ENCODE measurements at regions not wholly inside any gene's neighbourhood (a gene's known extent, or its start where the extent isn't known, plus 50 kb on each side); places are given as distances from the start of the nearest gene placed in this dataset.

- Mint-ChIP-seq H3K4me1 (no peaks in the 10 kb centered on the region), H3K36me3 (no peaks in the 10 kb centered on the region), H3K4me3 (no peak overlapping the region), H3K9me3 (peaks cover 0 to 5% (median 2%) of the 10 kb centered on the region in 6 donors), H3K27me3 (ENCODE audit: low read depth in 3 of 3) (peaks cover 3 to 9% (median 5%) of the 10 kb centered on the region in 3 donors), H3K27ac (no peak overlapping the region)
- no peak for DNase-seq
Observed at GRCh38 chr2:224190936-224191270, 151.8 kb upstream of the SERPINE2 start.

GRCh38 chr2:224190234-224190935 is 151.3 kb upstream of the SERPINE2 start:
- no peak for DNase-seq
- H3K9me3 Mint-ChIP-seq: peaks cover 0 to 5% (median 2%) of the 10 kb centered on the region in 6 donors
- no peaks in the 10 kb centered on the region for H3K4me1 Mint-ChIP-seq
- H3K27me3 Mint-ChIP-seq (ENCODE audit: low read depth in 3 of 3): peaks cover 2 to 7% (median 5%) of the 10 kb centered on the region in 3 donors
- no peak overlapping the region for H3K4me3 Mint-ChIP-seq
- H3K36me3 Mint-ChIP-seq: no peaks in the 10 kb centered on the region
- no peak overlapping the region for H3K27ac Mint-ChIP-seq

GRCh38 chr2:224187220-224187619 is 148.1 kb upstream of the SERPINE2 start:
- DNase-seq: no peak
- H3K27ac Mint-ChIP-seq: no peak overlapping the region
- H3K27me3 Mint-ChIP-seq (ENCODE audit: low read depth in 3 of 3): peaks cover 0 to 8% (median 2%) of the 10 kb centered on the region in 3 donors
- no peak overlapping the region for H3K4me3 Mint-ChIP-seq
- H3K36me3 Mint-ChIP-seq: no peaks in the 10 kb centered on the region
- peaks cover 0 to 4% (median 2%) of the 10 kb centered on the region in 6 donors for H3K9me3 Mint-ChIP-seq
- H3K4me1 Mint-ChIP-seq: no peaks in the 10 kb centered on the region

- Mint-ChIP-seq H3K27ac (no peak overlapping the region), H3K36me3 (no peaks in the 10 kb centered on the region), H3K27me3 (ENCODE audit: low read depth in 3 of 3) (peaks cover 1 to 20% (median 2%) of the 10 kb centered on the region in 3 donors), H3K4me1 (no peaks in the 10 kb centered on the region), H3K9me3 (peaks cover 0 to 4% (median 2%) of the 10 kb centered on the region in 6 donors), H3K4me3 (no peak overlapping the region)
- no peak for DNase-seq
Observed at GRCh38 chr2:224185023-224185601, 146.0 kb upstream of the SERPINE2 start.

- no peak for DNase-seq
- no peaks in the 10 kb centered on the region for H3K36me3 Mint-ChIP-seq
- no peaks in the 10 kb centered on the region for H3K4me1 Mint-ChIP-seq
- H3K4me3 Mint-ChIP-seq: no peak overlapping the region
- peaks cover 2 to 22% (median 3%) of the 10 kb centered on the region in 3 donors for H3K27me3 Mint-ChIP-seq (ENCODE audit: low read depth in 3 of 3)
- no peak overlapping the region for H3K27ac Mint-ChIP-seq
- H3K9me3 Mint-ChIP-seq: peaks cover 0 to 4% (median under 1%) of the 10 kb centered on the region in 6 donors
Observed at GRCh38 chr2:224183086-224183485, 144.0 kb upstream of the SERPINE2 start.

- Mint-ChIP-seq H3K4me1 (no peaks in the 10 kb centered on the region), H3K9me3 (peaks cover 0 to 2% (median under 1%) of the 10 kb centered on the region in 6 donors), H3K36me3 (no peaks in the 10 kb centered on the region), H3K27me3 (ENCODE audit: low read depth in 3 of 3) (peaks cover 2 to 22% (median 3%) of the 10 kb centered on the region in 3 donors), H3K4me3 (no peak overlapping the region), H3K27ac (no peak overlapping the region)
- DNase-seq: no peak
Observed at GRCh38 chr2:224182498-224182897, 143.4 kb upstream of the SERPINE2 start.

GRCh38 chr2:224181534-224182155 is 142.6 kb upstream of the SERPINE2 start:
- Mint-ChIP-seq H3K9me3 (peaks cover 0 to 2% (median 0%) of the 10 kb centered on the region in 6 donors), H3K36me3 (no peaks in the 10 kb centered on the region), H3K27ac (no peak overlapping the region), H3K27me3 (ENCODE audit: low read depth in 3 of 3) (peaks cover 2 to 22% (median 5%) of the 10 kb centered on the region in 3 donors), H3K4me1 (no peaks in the 10 kb centered on the region), H3K4me3 (no peak overlapping the region)
- DNase-seq: no peak

- no peaks in the 10 kb centered on the region for H3K9me3 Mint-ChIP-seq
- no peaks in the 10 kb centered on the region for H3K36me3 Mint-ChIP-seq
- H3K4me1 Mint-ChIP-seq: no peaks in the 10 kb centered on the region
- no peak overlapping the region for H3K27ac Mint-ChIP-seq
- peaks cover 2 to 19% (median 5%) of the 10 kb centered on the region in 3 donors for H3K27me3 Mint-ChIP-seq (ENCODE audit: low read depth in 3 of 3)
- no peak overlapping the region for H3K4me3 Mint-ChIP-seq
- DNase-seq: no peak
Observed at GRCh38 chr2:224180810-224181209, 141.7 kb upstream of the SERPINE2 start.

- no peaks in the 10 kb centered on the region for H3K36me3 Mint-ChIP-seq
- no peak for DNase-seq
- no peaks in the 10 kb centered on the region for H3K4me1 Mint-ChIP-seq
- H3K4me3 Mint-ChIP-seq: no peak overlapping the region
- no peak overlapping the region for H3K27ac Mint-ChIP-seq
- H3K27me3 Mint-ChIP-seq (ENCODE audit: low read depth in 3 of 3): peaks cover 2 to 18% (median 5%) of the 10 kb centered on the region in 3 donors
- H3K9me3 Mint-ChIP-seq: no peaks in the 10 kb centered on the region
Observed at GRCh38 chr2:224178056-224178455, 139.0 kb upstream of the SERPINE2 start.

GRCh38 chr2:224175538-224175937 is 136.5 kb upstream of the SERPINE2 start:
- no peaks in the 10 kb centered on the region for H3K36me3 Mint-ChIP-seq
- H3K27ac Mint-ChIP-seq: no peak overlapping the region
- no peak overlapping the region for H3K4me3 Mint-ChIP-seq
- no peaks in the 10 kb centered on the region for H3K4me1 Mint-ChIP-seq
- DNase-seq: no peak
- no peaks in the 10 kb centered on the region for H3K9me3 Mint-ChIP-seq
- peaks cover 0 to 7% (median 5%) of the 10 kb centered on the region in 3 donors for H3K27me3 Mint-ChIP-seq (ENCODE audit: low read depth in 3 of 3)

GRCh38 chr2:224174990-224175389 is 135.9 kb upstream of the SERPINE2 start:
- no peak overlapping the region for H3K4me3 Mint-ChIP-seq
- no peak for DNase-seq
- H3K36me3 Mint-ChIP-seq: no peaks in the 10 kb centered on the region
- no peak overlapping the region for H3K27ac Mint-ChIP-seq
- no peaks in the 10 kb centered on the region for H3K4me1 Mint-ChIP-seq
- peaks cover 0 to 7% (median 3%) of the 10 kb centered on the region in 3 donors for H3K27me3 Mint-ChIP-seq (ENCODE audit: low read depth in 3 of 3)
- H3K9me3 Mint-ChIP-seq: no peaks in the 10 kb centered on the region

- Mint-ChIP-seq H3K27me3 (ENCODE audit: low read depth in 3 of 3) (peaks cover 0 to 7% (median 2%) of the 10 kb centered on the region in 3 donors), H3K4me3 (no peak overlapping the region), H3K36me3 (no peaks in the 10 kb centered on the region), H3K27ac (no peak overlapping the region), H3K4me1 (no peaks in the 10 kb centered on the region), H3K9me3 (no peaks in the 10 kb centered on the region)
- no peak for DNase-seq
Observed at GRCh38 chr2:224174521-224174920, 135.4 kb upstream of the SERPINE2 start.

GRCh38 chr2:224173933-224174332 is 134.8 kb upstream of the SERPINE2 start:
- no peaks in the 10 kb centered on the region for H3K4me1 Mint-ChIP-seq
- peaks cover 0 to 7% (median 2%) of the 10 kb centered on the region in 3 donors for H3K27me3 Mint-ChIP-seq (ENCODE audit: low read depth in 3 of 3)
- no peaks in the 10 kb centered on the region for H3K9me3 Mint-ChIP-seq
- no peak for DNase-seq
- H3K36me3 Mint-ChIP-seq: no peaks in the 10 kb centered on the region
- H3K27ac Mint-ChIP-seq: no peak overlapping the region
- no peak overlapping the region for H3K4me3 Mint-ChIP-seq

- DNase-seq: no peak
- Mint-ChIP-seq H3K9me3 (no peaks in the 10 kb centered on the region), H3K36me3 (no peaks in the 10 kb centered on the region), H3K27ac (no peak overlapping the region), H3K4me1 (no peaks in the 10 kb centered on the region), H3K4me3 (no peak overlapping the region), H3K27me3 (ENCODE audit: low read depth in 3 of 3) (peaks cover 0 to 4% (median 4%) of the 10 kb centered on the region in 3 donors)
Observed at GRCh38 chr2:224173210-224173609, 134.1 kb upstream of the SERPINE2 start.

Measured in immature natural killer cell (primary cell).